GM12878 (cell line): ENCODE measurements at regions not wholly inside any gene's neighbourhood (a gene's known extent, or its start where the extent isn't known, plus 50 kb on each side); places are given as distances from the start of the nearest gene placed in this dataset.

Experiments
- BMI1 ChIP-seq: fragments of 450-650 bp; IDR thresholded peaks from 2 replicates; pipeline ENCODE4 v1.6.1; 2016; ENCODE audit warnings: mild to moderate bottlenecking, moderate library complexity, borderline replicate concordance
- EZH2 ChIP-seq: IDR thresholded peaks from 2 replicates; pipeline ENCODE4 v1.6.1; 2012; ENCODE audit warnings: low read depth, mild to moderate bottlenecking, control low read depth, inconsistent platforms, low read length, borderline replicate concordance; ENCODE audit not compliant: control insufficient read depth
- HSF1 ChIP-seq: fragments of 150-350 bp; IDR thresholded peaks from 2 replicates; pipeline ENCODE4 v1.6.1; 2014; ENCODE audit warnings: mild to moderate bottlenecking, low read depth, low read length
- MEF2B ChIP-seq: fragments of 450-650 bp; IDR thresholded peaks from 2 replicates; pipeline ENCODE4 v1.6.1; 2018; ENCODE audit warnings: mild to moderate bottlenecking, moderate library complexity; ENCODE audit not compliant: partially characterized antibody, poor library complexity, severe bottlenecking
- PKNOX1 ChIP-seq: fragments of 450-650 bp; IDR thresholded peaks from 2 replicates; pipeline ENCODE4 v1.6.1; 2016; ENCODE audit warnings: mild to moderate bottlenecking
- SKIL ChIP-seq: fragments of 450-650 bp; IDR thresholded peaks from 2 replicates; pipeline ENCODE4 v1.6.1; 2017; ENCODE audit warnings: mild to moderate bottlenecking, low read depth, inconsistent platforms; ENCODE audit not compliant: poor library complexity, severe bottlenecking
- TCF3 ChIP-seq: IDR thresholded peaks from 2 replicates; pipeline ENCODE4 v1.6.1; 2012; ENCODE audit warnings: low read depth, mild to moderate bottlenecking, low read length, borderline replicate concordance; ENCODE audit not compliant: insufficient read depth

GRCh38 chr17:36743130-36743529, 141.7 kb downstream of the MRM1 start (continued):
- TF ChIP-seq HSF1 (no peak), EZH2 (no peak), PKNOX1 (no peak), BMI1 (no peak), TCF3 (no peak), SKIL (no peak), MEF2B (no peak)
